HCT116 (cell line): ENCODE measurements at regions not wholly inside any gene's neighbourhood (a gene's known extent, or its start where the extent isn't known, plus 50 kb on each side); places are given as distances from the start of the nearest gene placed in this dataset.

Source experiments
- ATAC-seq: fragments of 200-7000 bp; cut with Tn5 transposase; 2 replicates; pipeline ENCODE4 v1.9.1; 2020; ENCODE audit warnings: mild to moderate bottlenecking, moderate library complexity
- BruUV-seq: library from RNA; stranded (reverse); fragments of 400-500 nt; replicated peaks from 2 replicates; lab custom pipeline; 2021; lab: Mats Ljungman, UMichigan
- CTCF ChIA-PET: fragments of 300-600 bp; sonication (Branson Sonifier 250); formaldehyde crosslinking; loops from one replicate; lab custom pipeline; 2021; ENCODE audit warnings: antibody characterized with exemption; lab: Charles Lee
- POLR2A ChIA-PET: fragments of 300-600, 350-600 bp; sonication (Branson Sonifier 250); formaldehyde crosslinking; loops from one replicate; lab custom pipeline; 2021; ENCODE audit warnings: antibody characterized with exemption; lab: Charles Lee
- RAD21 ChIA-PET, 2 experiments: fragments of 300-600 bp; sonication (Branson Sonifier 250); formaldehyde crosslinking; loops; one replicate each; lab custom pipeline; 2023; ENCODE audit warnings: low total read pairs in 2 of 2; ENCODE audit not compliant: uncharacterized antibody in 2 of 2, unreplicated experiment in 2 of 2, low non-redundant PET in 1 of 2; lab: Charles Lee
- DNase-seq: peaks from one replicate; pipeline ENCODE4 v3.0.0-alpha.2; 2010; ENCODE audit warnings: low read depth, low spot score
- H2AFZ ChIP-seq: fragments of 200-600 bp; shearing (Covaris generic), sonication (generic); 2 replicates; pipeline ENCODE4 v1.6.1; 2017; ENCODE audit warnings: low read depth, mixed run types, mixed read lengths, antibody characterized with exemption, low read length; ENCODE audit not compliant: poor library complexity, severe bottlenecking
- H3K27ac ChIP-seq: 2 replicates; pipeline ENCODE4 v1.5.1; 2012; ENCODE audit warnings: low read depth, low read length
- H3K27me3 ChIP-seq: fragments of 200-600 bp; sonication (generic); 2 replicates; pipeline ENCODE4 v1.6.1; 2016; ENCODE audit warnings: mixed run types, low read length, mixed read lengths; ENCODE audit not compliant: insufficient read depth
- H3K36me3 ChIP-seq, 2 experiments: fragments of 200-500 bp in 1 of 2; fragments of 200-600 bp in 1 of 2; sonication (Bioruptor generic) in 1 of 2; sonication (generic) in 1 of 2; 2 replicates each; pipeline versions ENCODE4 v1.5.1 to v1.6.1; 2014 to 2016; ENCODE audit warnings: low read length in 2 of 2, inconsistent platforms in 1 of 2, mixed read lengths in 1 of 2, mixed run types in 1 of 2; ENCODE audit not compliant: insufficient read depth in 2 of 2, control insufficient read depth in 1 of 2
- H3K4me1 ChIP-seq, 2 experiments: fragments of 200-600 bp in 1 of 2; sonication (generic) in 1 of 2; 2 replicates each; pipeline versions ENCODE4 v1.5.1 to v1.6.1; 2012 to 2017; ENCODE audit warnings: low read length in 2 of 2, inconsistent platforms in 1 of 2, mild to moderate bottlenecking in 1 of 2, mixed read lengths in 1 of 2, mixed run types in 1 of 2, moderate library complexity in 1 of 2; ENCODE audit not compliant: insufficient read depth in 2 of 2, control insufficient read depth in 1 of 2
- H3K4me2 ChIP-seq: fragments of 200-600 bp; sonication (generic); 2 replicates; pipeline ENCODE4 v1.6.1; 2017; ENCODE audit warnings: mixed run types, low read length, mixed read lengths
- H3K4me3 ChIP-seq, 2 experiments: fragments of 200-600 bp in 1 of 2; sonication (generic) in 1 of 2; replicated peaks in 1 of 2; 2 replicates each; pipeline ENCODE4 v1.5.1; 2011 to 2016; ENCODE audit warnings: low read length in 2 of 2, control low read depth in 1 of 2, low read depth in 1 of 2, mild to moderate bottlenecking in 1 of 2, mixed read lengths in 1 of 2, mixed run types in 1 of 2
- H3K79me2 ChIP-seq: fragments of 200-600 bp; sonication (generic); 2 replicates; pipeline ENCODE4 v1.6.1; 2017; ENCODE audit warnings: mild to moderate bottlenecking, mixed run types, low read length, moderate library complexity, mixed read lengths; ENCODE audit not compliant: insufficient read depth
- H3K9ac ChIP-seq: fragments of 200-600 bp; sonication (generic); 2 replicates; pipeline ENCODE4 v1.6.1; 2016; ENCODE audit warnings: low read length, mixed read lengths
- H3K9me2 ChIP-seq: fragments of 200-600 bp; sonication (generic), shearing (Covaris generic); 2 replicates; pipeline ENCODE4 v1.6.1; 2017; ENCODE audit warnings: mixed run types, mild to moderate bottlenecking, moderate library complexity; ENCODE audit not compliant: insufficient read depth
- H3K9me3 ChIP-seq, 2 experiments: fragments of 200-500 bp in 1 of 2; fragments of 200-600 bp in 1 of 2; sonication (Bioruptor generic) in 1 of 2; sonication (generic) in 1 of 2; 2 replicates each; pipeline ENCODE4 v1.6.1; 2014 to 2017; ENCODE audit warnings: low read length in 2 of 2, mixed read lengths in 2 of 2, inconsistent platforms in 1 of 2, low read depth in 1 of 2, mild to moderate bottlenecking in 1 of 2, mixed run types in 1 of 2, moderate library complexity in 1 of 2; ENCODE audit not compliant: control insufficient read depth in 1 of 2, insufficient read depth in 1 of 2
- H4K20me1 ChIP-seq: fragments of 200-600 bp; sonication (generic), shearing (Covaris generic); 2 replicates; pipeline ENCODE4 v1.6.1; 2017; ENCODE audit warnings: mixed run types, mild to moderate bottlenecking, moderate library complexity; ENCODE audit not compliant: insufficient read depth
- CTCF ChIP-seq, 3 experiments: fragments of 200-600 bp in 1 of 3; sonication (generic) in 1 of 3; IDR thresholded peaks in 2 of 3; conservative IDR thresholded peaks in 1 of 3; 2 replicates each; pipeline ENCODE4 v1.5.1; 2012 to 2017; ENCODE audit warnings: low read depth in 2 of 3, low read length in 2 of 3, antibody characterized with exemption in 1 of 3, borderline replicate concordance in 1 of 3, control low read depth in 1 of 3, mild to moderate bottlenecking in 1 of 3, mixed read lengths in 1 of 3, mixed run types in 1 of 3, moderate library complexity in 1 of 3; ENCODE audit not compliant: insufficient read depth in 1 of 3
- JUND ChIP-seq: IDR thresholded peaks from 2 replicates; pipeline ENCODE4 v1.6.1; 2012
- POLR2A ChIP-seq: IDR thresholded peaks from 2 replicates; pipeline ENCODE4 v1.7.0; 2011; ENCODE audit warnings: borderline replicate concordance; ENCODE audit not compliant: insufficient read depth, insufficient read length; ENCODE audit errors: extremely low read depth
- TCF7L2 ChIP-seq: IDR thresholded peaks from 2 replicates; pipeline ENCODE4 v1.7.0; 2011; ENCODE audit warnings: borderline replicate concordance, inconsistent platforms; ENCODE audit not compliant: insufficient read depth, insufficient read length; ENCODE audit errors: extremely low read depth
- ZBTB33 ChIP-seq: IDR thresholded peaks from 2 replicates; pipeline ENCODE4 v1.6.1; 2011; ENCODE audit warnings: mild to moderate bottlenecking, low read length, moderate library complexity; ENCODE audit not compliant: insufficient replicate concordance; ENCODE audit errors: extremely low read depth
- ZFX ChIP-seq: fragments of 450-650 bp; IDR thresholded peaks from 2 replicates; pipeline ENCODE4 v1.6.1; 2017
- ZNF274 ChIP-seq: fragments of 200-500 bp; sonication (Bioruptor generic); IDR thresholded peaks from 2 replicates; pipeline ENCODE4 v1.6.1; 2014; ENCODE audit warnings: mild to moderate bottlenecking, low read depth, low read length, inconsistent platforms
- intact Hi-C: fragments of 100-400 bp; cut with micrococcal nuclease; formaldehyde crosslinking; loops from 2 replicates; pipeline ENCODE4 v1.10.0; 2022

- ChIA-PET CTCF (no interaction called here), POLR2A (no interaction called here)
- ATAC-seq (no peak), DNase-seq (no peak)
- H3K9me3 ChIP-seq = no peaks in the 10 kb centered on the region
- intact Hi-C loops = no loop called here
- H3K36me3 ChIP-seq = no peaks in the 10 kb centered on the region
- no peak overlapping the region for H3K27ac ChIP-seq
- BruUV-seq = no TSS peak
- H3K9ac ChIP-seq = no peak overlapping the region
- no peak overlapping the region for H3K4me2 ChIP-seq
- no peak overlapping the region for H3K4me3 ChIP-seq
- no peak overlapping the region for H2AFZ ChIP-seq
- H3K9me2 ChIP-seq = no peaks in the 10 kb centered on the region
- H3K79me2 ChIP-seq = no peaks in the 10 kb centered on the region
- TF ChIP-seq ZNF274 (no peak), CTCF (IDR thresholded peaks at IDR 0.05 in 2 of 3, conservative IDR thresholded peaks at IDR 0.05 in 1 of 3; ENCODE audit: borderline replicate concordance in 1 of 3, insufficient read depth in 1 of 3, low read depth in 2 of 3, low read length in 2 of 3) (no peak), ZFX (no peak), TCF7L2 (no peak), JUND (no peak), POLR2A (no peak), ZBTB33 (no peak)
- TF ChIP-seq, all 23 proteins: peak for 0
- RAD21 ChIA-PET = no interaction called here
- Histone ChIP-seq H3K4me1 (peaks cover 3 to 7% of the 10 kb centered on the region in 2 experiments), H3K27me3 (no peaks in the 10 kb centered on the region), H4K20me1 (no peaks in the 10 kb centered on the region)
Observed at GRCh38 chr10:33796680-33797079, 462.2 kb upstream of the NRP1 start.
